Neural crest cell (in vitro differentiated cells): ENCODE measurements at regions not wholly inside any gene's neighbourhood (a gene's known extent, or its start where the extent isn't known, plus 50 kb on each side); places are given as distances from the start of the nearest gene placed in this dataset.

ENCODE experiments used
- DNase-seq: peaks from one replicate; pipeline ENCODE4 v3.0.0; 2021; ENCODE audit warnings: low read depth, mixed read lengths, low spot score
- H3K27ac Mint-ChIP-seq: one replicate; pipeline ENCODE4 v1.8.0; 2021; ENCODE audit warnings: mild to moderate bottlenecking, mixed read lengths; ENCODE audit not compliant: unreplicated experiment
- H3K27me3 Mint-ChIP-seq: 2 replicates; pipeline ENCODE4 v1.8.0; 2021; ENCODE audit warnings: low read depth, mild to moderate bottlenecking, mixed read lengths
- H3K36me3 Mint-ChIP-seq: 2 replicates; pipeline ENCODE4 v1.8.0; 2021; ENCODE audit warnings: low read depth, mild to moderate bottlenecking, mixed read lengths
- H3K4me1 Mint-ChIP-seq: 2 replicates; pipeline ENCODE4 v1.8.0; 2021; ENCODE audit warnings: mixed read lengths
- H3K4me3 Mint-ChIP-seq: one replicate; pipeline ENCODE4 v1.8.0; 2021; ENCODE audit warnings: mild to moderate bottlenecking, mixed read lengths
- H3K9me3 Mint-ChIP-seq: 2 replicates; pipeline ENCODE4 v1.8.0; 2021; ENCODE audit warnings: mixed read lengths
- TF ChIP-seq, protein P1 (sequence below): fragments of 200-600 bp; sonication (generic); conservative IDR thresholded peaks from 2 replicates; pipeline ENCODE4 v1.5.0; 2021; ENCODE audit warnings: antibody characterized with exemption, mild to moderate bottlenecking

DNA sequence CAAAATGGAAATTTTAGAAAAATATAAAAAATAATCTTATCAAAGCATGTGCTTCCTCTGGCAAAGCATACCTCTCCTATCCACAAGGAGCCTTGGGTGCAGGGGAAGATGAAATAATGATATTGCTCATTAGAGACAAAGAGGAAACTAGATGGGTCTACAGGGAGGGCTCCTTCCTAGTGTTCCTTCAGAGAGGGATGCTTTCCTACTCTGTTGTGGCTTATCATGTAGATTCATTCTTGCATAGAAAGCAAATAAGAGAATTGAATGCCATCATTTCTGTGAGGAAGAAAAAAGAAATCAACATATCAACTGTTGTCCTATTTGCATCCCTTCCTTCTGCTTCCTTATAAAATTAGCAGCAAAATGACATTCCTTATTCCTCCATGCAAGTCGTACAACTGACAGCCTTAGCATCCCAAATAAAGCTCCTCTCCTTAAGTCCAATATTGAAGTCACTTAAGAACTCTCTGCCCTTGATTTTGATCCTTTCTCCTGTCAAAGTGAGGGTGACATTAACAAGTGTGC lies 543.9 kb upstream of the PLXNA2 start:
- TF ChIP-seq, protein P1, sequence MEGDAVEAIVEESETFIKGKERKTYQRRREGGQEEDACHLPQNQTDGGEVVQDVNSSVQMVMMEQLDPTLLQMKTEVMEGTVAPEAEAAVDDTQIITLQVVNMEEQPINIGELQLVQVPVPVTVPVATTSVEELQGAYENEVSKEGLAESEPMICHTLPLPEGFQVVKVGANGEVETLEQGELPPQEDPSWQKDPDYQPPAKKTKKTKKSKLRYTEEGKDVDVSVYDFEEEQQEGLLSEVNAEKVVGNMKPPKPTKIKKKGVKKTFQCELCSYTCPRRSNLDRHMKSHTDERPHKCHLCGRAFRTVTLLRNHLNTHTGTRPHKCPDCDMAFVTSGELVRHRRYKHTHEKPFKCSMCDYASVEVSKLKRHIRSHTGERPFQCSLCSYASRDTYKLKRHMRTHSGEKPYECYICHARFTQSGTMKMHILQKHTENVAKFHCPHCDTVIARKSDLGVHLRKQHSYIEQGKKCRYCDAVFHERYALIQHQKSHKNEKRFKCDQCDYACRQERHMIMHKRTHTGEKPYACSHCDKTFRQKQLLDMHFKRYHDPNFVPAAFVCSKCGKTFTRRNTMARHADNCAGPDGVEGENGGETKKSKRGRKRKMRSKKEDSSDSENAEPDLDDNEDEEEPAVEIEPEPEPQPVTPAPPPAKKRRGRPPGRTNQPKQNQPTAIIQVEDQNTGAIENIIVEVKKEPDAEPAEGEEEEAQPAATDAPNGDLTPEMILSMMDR: no peak

DNA sequence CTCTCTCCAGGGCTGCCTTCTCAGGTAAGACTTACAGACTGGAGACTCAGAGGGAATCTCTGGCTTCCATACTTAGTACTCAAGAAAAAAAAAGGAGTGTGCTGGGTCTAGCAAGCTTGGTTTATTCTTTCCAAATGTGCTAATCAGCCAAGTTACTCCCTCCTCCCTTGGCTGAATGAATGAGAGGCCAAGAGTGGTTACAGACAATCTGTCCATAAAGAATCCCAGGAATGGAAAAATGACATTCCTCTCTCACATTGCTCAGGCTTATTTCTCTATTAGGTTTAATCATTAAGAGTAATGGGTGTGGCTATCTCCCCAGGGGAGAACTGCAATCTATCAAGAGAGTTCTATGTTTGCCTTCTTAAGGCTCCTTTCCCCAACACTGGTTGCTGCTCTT lies 547.3 kb upstream of the PLXNA2 start:
- Mint-ChIP-seq H3K4me3 (no peak overlapping the region), H3K9me3 (peaks cover 3% of the 10 kb centered on the region), H3K27me3 (no peaks in the 10 kb centered on the region), H3K27ac (no peak overlapping the region), H3K4me1 (no peaks in the 10 kb centered on the region), H3K36me3 (no peaks in the 10 kb centered on the region)
- TF ChIP-seq, protein P1: no peak
- DNase-seq: no peak

More for the DNA sequence above, 543.9 kb upstream of the PLXNA2 start:
- no peaks in the 10 kb centered on the region for H3K36me3 Mint-ChIP-seq
- peaks cover 3% of the 10 kb centered on the region for H3K9me3 Mint-ChIP-seq
- H3K4me3 Mint-ChIP-seq: no peak overlapping the region
- H3K27ac Mint-ChIP-seq: no peak overlapping the region
- no peaks in the 10 kb centered on the region for H3K27me3 Mint-ChIP-seq
- H3K4me1 Mint-ChIP-seq: no peaks in the 10 kb centered on the region
- DNase-seq: no peak

DNA sequence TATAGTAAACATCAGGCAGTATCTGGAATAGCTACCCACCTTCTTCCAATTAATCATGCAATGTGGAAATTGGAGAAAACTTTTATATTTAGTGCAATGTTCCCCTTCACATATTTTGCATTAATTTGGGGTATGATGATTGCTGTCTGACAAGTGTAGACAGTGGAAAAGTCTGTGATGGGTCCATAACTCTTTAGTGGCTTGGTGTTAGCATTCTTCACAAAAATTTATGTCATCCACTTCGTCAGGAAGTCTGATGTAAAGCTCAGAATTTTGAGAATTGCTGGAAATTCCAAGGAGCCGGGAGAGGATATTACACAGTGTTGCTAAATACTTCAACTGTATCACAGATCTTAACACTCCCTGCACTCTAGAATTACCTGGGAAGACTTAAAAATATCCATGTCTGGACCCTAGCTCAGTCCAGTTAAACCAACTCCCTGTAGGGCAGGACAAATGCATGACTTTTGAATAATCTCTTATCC lies 549.7 kb upstream of the PLXNA2 start:
- no peak overlapping the region for H3K27ac Mint-ChIP-seq
- no peaks in the 10 kb centered on the region for H3K36me3 Mint-ChIP-seq
- TF ChIP-seq, protein P1: no peak
- no peak overlapping the region for H3K4me3 Mint-ChIP-seq
- peaks cover 3% of the 10 kb centered on the region for H3K9me3 Mint-ChIP-seq
- no peak for DNase-seq
- peaks cover under 1% of the 10 kb centered on the region for H3K27me3 Mint-ChIP-seq
- H3K4me1 Mint-ChIP-seq: no peaks in the 10 kb centered on the region

DNA sequence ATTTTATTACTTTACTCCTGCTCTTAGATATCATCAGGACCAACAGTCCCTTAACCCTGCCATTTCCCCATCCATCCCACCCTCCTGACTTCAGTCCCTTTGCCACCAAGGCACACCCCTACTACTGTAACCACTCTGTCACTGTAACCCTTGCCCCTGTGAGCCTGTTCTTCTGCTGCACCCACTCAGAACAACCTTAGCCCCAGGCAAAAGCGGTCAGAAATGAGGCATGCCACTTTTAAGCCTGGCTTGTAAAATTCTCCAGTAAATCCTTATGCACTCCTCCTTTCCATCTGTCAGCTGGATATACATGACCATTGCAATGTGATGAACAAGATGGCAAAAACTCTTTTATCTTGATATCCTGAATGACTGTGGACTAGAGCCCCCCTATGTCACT lies 555.0 kb upstream of the PLXNA2 start:
- Mint-ChIP-seq H3K27ac (no peak overlapping the region), H3K9me3 (no peaks in the 10 kb centered on the region), H3K4me1 (peaks cover 3% of the 10 kb centered on the region), H3K4me3 (no peak overlapping the region), H3K27me3 (peaks cover 3% of the 10 kb centered on the region), H3K36me3 (no peaks in the 10 kb centered on the region)
- no peak for DNase-seq
- TF ChIP-seq, protein P1: no peak

DNA sequence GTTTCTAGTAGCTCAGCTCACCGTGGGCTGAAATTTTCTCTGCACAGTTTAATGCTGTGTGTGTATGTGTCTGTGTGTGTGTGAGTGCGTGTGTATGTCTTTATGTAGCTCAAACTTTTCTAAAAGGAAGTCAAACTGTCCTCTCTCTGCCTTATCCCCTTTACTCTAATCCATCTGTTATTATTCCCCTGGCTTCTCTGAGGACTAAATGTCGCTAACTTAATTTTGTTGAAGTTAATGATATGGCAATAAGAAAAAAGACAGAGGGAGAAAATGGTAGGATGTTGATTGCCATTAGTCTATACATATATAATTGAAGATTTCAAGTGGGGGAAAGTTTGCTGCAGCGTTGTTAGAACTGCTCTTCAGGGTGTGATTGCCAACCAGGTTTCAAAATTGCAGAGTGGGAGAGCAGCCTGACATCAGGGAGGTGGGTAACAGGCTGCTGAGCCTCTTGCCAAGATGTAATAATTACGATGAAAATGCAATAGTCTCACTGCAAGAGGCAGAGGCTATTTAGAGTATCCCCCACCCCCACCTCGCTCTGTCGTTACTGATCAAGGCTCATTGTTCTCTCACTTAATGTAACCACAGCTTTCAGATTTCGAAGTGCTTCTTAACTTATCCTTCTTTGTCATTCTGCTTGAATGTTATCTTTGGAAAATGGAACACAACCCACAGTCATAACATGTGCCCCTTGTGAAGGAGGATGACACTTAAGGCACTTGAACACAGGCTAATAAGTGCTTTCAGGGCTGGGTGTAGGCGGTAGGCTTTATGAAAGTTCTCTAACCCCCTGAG lies 559.0 kb upstream of the PLXNA2 start:
- no peak overlapping the region for H3K4me3 Mint-ChIP-seq
- no peak overlapping the region for H3K27ac Mint-ChIP-seq
- H3K27me3 Mint-ChIP-seq: peaks cover 5% of the 10 kb centered on the region
- H3K9me3 Mint-ChIP-seq: peaks cover 5% of the 10 kb centered on the region
- no peak for DNase-seq
- H3K36me3 Mint-ChIP-seq: no peaks in the 10 kb centered on the region
- peaks cover 3% of the 10 kb centered on the region for H3K4me1 Mint-ChIP-seq
- TF ChIP-seq, protein P1: no peak
